Forelimb muscle (tissue), 1 donor: ENCODE measurements at regions not wholly inside any gene's neighbourhood (a gene's known extent, or its start where the extent isn't known, plus 50 kb on each side); places are given as distances from the start of the nearest gene placed in this dataset.
"Not testable (repeated sequence)": the region's sequence is repeated elsewhere in the genome, so short reads cannot be mapped to it uniquely, and the experiment has no call there.

Experiments
- DNase-seq: peaks from one replicate; pipeline ENCODE4 v3.0.0-alpha.2; 2013; ENCODE audit warnings: low read depth

DNA sequence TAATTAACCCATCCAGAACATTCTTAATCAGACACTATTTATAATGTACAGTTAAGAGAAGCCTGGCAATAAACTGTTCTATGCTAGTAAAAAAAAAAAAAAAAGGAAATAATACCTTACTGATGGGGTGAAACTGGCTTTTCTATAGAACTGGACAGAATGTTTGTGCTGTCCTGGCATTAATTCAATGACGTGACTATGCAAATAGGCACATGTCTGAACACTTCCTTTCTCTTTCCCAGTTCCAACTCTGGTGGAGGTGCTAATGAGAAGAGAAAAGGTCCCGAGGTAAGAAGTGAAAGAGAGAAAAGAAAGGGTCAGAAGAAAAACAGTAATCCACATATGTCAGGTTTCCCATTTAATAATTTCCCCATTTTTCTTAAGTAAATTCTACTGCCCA lies 508.4 kb downstream of the ZEB2 start:
- DNase-seq, result no peak

DNA sequence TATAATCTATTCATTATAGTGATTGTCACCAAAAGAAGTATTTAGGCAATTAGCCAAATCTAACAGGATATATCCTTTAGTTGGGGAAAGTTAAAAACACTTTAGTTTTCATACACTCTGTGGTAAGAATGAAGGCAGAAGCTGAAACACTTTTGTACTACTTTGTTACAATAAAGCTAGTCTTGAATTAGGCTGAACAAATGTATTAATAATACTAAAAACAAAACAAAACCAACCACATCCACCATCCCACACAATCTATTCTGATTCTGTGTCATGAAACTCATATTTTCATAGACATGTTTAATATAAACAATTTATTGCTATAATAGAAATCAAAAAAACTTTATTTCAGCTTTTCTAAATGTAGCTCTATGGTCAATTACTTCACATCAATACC lies 508.8 kb downstream of the ZEB2 start:
- no peak for DNase-seq

DNA sequence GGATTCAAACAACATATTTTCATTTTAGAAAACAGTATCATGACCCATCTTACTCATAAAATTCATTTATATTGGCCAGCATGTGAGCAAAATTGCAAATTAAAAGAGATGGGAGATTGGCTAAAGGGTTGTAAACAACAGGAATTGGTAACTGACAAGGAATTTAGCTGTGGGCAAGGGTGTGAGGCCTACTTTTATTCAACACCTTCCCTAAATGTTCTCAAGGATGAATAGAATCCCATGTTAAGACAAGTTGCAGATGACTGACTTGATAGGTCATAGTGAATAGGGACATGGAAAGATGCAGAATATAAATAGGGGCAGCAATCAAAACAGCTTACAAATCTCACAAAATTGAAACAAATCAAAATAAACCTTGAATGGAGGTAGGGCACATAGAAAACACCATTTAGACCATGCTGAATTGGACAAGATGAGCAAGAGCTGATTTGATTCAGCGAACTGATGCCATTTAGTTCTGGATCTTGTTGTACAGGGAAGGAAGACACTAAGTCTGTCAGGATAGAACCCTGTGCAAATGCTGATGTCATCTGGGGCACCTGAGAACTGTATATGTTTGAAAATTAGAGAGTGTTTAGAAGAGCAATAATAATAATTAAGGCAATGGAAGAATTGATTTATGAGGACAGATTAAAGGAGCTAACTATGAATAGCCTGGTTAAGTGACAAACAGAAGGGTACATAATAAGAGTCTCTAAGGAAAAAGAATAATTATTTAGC lies 509.7 kb downstream of the ZEB2 start:
- no peak for DNase-seq

DNA sequence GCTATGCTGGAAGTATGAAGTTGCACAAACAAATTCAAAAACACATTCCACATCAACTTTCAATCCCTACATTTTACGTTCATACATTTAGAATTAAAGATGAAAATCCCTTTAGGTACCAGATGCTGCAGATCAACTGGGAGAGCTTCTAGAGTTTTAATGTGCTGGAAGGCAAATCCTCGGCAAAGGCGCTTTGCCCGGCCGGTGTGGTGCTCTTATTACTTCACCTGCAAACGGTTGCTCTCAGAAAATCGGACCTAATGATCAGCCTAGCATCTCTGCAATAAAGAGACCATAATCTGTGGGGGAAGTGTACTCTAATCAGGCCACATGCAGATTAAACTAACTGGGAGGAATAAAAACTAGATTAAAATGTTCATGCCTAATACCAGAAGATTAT lies 513.8 kb downstream of the ZEB2 start:
- DNase-seq, result no peak

DNA sequence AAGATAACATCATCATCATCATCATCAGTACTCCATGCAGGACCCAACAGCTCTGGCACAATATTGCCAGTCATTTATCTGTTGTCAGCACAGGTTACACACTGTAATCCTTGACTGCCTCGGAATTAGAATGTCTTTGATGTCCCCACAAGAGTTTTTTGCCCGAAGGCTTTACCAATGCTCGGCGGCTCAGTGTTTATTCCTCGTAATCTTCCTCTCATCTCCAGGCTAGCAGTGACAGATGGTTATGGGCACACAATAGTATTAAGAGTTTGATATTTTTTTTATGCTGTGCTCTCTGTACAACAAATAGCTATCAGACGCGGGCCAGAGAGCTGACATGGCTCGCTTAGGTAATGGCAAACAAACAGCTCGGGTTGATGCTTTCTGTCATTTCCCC lies 515.2 kb downstream of the ZEB2 start:
- no peak for DNase-seq

DNA sequence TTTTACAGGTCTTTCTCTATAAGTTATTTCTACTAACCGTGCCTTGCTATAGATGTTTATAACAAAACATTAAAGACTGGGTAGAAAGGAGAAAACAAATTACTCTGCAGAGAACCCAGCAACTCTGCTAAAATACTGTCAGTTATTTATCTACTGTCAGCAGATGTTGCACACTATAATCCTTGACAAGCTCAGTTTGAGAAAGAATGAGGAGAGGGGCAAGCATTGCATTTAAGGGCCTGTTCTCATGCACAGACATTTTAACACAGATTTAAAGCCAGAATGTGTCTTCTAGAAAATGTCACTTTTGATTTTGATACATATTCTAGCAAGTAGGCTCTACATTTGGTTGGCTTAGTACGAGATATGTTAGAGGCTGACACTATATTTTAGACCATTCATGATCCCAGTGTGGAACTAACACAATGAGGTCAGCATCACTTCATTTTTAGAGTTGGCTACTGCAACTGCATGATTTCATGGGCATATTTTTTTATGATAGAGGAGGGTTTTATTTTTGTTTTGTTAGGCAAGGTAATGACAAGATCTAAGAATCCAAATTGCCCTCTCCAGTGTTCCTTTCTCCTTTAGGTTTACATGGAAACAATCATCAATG lies 516.4 kb downstream of the ZEB2 start:
- no peak for DNase-seq

DNA sequence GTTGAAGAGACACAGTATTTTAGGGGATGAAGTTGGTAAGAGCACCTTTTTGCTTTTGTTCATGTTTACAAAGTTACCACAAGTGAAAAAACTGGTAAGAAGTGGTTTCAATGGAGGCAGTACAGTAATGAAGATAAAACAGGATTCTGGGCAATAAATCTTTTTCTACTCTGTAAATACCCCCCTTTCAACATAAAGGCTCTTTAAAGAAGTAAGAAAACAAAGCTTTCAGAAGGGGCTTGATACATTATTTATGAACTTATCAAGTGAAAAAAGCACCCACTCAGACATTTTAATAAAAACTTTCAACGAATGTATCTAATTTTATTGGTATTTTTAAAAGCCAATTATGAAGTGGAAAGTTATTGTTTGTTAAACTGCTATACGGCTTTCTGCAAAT lies 522.9 kb downstream of the ZEB2 start:
- DNase-seq, result no peak

DNA sequence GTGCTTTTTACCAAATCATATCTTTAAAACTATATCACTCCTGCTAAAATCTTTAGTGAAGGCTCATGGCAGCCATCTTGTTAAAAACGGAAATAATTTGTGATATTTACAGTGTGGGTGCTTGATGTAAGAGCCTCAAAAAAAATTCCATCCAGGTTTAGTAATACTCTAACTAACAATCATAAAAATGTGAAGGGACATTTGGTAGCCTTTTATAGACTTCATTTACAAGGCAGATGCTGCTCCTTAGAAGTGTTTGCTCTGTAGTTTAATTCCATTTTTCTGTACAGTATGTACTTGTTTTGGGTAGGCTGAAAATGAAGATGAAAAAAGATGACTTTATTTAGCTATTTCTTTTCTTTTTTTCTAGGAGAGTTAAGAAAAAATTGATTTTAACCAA lies 525.0 kb downstream of the ZEB2 start:
- no peak for DNase-seq

DNA sequence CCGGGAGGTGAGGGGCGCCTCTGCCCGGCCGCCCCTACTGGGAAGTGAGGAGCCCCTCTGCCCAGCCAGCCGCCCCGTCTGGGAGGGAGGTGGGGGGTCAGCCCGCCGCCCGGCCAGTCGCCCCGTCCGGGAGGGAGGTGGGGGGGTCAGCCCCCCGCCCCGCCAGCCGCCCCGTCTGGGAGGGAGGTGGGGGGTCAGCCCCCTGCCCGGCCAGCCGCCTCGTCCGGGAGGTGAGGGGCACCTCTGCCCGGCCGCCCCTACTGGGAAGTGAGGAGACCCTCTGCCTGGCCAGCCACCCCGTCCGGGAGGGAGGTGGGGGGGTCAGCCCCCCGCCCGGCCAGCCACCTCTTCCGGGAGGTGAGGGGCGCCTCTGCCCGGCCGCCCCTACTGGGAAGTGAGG lies 528.3 kb downstream of the ZEB2 start:
- DNase-seq, result not testable (repeated sequence)

DNA sequence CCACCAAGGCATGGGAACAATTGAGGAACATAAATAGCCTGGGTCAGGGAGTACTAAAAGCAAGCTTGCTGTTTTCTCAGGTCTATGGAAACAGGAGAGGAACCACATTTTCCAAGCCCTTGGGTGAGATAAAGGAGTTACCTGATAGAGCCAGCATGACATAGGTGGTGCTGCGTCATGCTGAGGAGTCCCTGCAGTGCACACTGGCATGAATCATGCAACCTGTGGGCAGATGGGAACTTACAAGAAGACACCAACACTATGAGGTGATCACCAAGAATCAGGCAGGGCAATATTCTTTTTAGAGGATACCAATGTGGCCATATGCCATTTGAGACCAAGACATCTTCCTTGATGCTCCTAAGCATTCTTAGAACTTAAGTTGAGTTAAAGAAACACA lies 531.8 kb downstream of the ZEB2 start:
- DNase-seq, result no peak

DNA sequence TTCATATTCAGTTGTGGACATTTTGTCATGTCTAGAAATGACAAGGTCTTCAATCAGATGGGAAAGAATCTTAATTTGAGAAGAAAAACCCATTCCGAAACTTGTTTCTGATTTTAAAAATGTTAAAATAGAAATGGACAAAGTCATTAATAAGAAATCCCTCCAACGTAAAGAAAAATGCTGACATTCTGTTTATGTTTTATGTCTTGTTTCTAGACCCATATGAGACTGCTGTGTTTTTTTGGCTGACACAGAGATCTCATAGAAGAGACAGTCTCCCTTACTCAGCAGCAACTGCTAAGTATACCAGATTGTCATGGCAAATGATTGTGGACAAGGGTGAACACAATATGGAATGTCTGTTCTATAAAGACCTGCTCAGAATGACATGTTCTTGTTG lies 538.5 kb downstream of the ZEB2 start:
- no peak for DNase-seq

DNA sequence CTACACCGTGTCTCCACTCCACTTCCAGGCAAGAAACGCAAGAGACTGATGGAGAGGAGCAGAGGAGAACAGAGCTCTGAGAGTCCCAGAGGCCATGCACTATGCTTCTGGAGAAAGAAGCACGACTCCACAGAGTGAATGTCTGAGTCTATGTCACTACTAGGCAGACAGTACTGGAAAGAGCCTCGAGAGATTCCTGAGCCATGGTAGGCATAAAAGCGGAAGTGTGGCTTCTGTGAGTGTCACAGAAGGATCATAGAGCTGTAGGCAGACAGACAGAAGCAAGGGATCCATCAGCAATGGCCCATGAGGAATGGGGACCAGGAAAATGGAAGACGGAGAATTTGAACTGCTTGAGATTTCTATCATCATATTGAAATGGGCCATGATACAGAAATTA lies 542.6 kb downstream of the ZEB2 start:
- no peak for DNase-seq

DNA sequence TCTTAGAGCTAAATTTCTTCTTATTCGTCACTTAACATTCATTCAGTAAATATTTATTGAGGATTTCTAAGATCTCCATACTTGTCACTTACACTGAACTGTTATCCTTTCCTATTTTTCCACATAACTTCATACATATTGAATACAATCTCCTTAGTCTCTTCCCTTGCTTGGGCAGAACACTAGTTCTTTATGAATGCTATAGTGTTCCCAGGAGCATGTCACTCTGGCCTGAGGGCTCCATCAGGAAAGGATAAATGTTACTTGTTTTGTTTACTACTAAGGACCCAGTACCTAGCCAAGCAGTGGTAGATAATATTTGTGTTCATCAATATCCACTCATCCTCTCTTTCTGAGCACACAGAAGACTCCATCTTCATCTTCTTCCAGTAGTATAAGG lies 544.7 kb downstream of the ZEB2 start:
- DNase-seq, result no peak

DNA sequence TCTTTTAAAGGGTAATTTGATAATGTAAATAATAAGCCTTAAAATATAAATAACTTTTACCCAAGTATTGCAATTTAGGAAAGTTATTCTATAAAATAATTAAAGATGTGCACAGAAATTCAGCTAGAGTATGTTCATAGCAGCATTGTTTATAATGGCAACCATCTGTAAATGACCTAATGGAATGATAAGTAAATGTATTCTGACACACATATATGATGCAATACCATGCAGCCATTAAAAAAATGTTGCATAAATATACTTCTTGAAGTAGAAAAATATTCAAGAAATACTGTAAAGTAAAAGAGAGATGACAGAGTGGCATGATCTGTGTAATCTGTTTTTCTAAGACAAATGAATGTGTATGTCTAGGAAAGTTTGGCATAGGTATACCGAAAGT lies 545.7 kb downstream of the ZEB2 start:
- DNase-seq, result no peak

DNA sequence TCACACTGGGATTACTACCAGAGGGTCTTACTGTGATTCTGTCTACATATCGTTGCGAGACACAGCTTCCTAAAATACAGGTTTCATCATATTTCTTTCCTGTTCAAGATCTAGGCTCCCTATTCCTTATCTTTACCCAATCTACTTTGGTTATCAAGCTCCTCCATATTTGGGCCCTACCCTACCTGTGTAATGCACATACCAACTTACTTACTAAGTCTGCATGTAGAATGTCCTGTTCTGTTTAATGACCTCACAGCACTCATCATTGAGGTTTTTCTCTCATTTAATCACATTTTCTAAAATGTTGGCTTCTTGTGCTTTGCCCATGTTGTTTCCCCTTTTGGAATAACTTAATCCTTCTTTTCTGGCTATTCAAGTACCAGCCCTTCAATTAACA lies 551.1 kb downstream of the ZEB2 start:
- DNase-seq, result no peak

DNA sequence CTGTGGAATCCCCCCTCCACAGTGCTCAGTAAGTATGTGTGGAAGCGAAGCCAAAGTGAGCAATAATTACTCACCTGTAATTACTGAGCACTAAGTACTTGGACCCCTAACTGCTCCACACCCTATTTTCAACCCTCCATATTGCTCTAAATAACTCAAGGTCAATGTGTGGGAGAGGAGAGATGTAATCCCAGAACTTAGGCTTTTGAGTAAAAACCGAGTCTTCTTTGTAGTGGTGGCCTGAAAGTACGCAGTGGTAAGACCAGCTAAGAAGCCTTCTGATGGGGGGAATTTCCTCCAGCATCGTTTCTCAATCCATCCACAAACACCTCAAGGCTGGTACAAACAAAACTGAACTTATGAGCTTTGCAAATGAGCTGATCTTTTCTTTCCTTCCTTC lies 551.6 kb downstream of the ZEB2 start:
- no peak for DNase-seq

DNA sequence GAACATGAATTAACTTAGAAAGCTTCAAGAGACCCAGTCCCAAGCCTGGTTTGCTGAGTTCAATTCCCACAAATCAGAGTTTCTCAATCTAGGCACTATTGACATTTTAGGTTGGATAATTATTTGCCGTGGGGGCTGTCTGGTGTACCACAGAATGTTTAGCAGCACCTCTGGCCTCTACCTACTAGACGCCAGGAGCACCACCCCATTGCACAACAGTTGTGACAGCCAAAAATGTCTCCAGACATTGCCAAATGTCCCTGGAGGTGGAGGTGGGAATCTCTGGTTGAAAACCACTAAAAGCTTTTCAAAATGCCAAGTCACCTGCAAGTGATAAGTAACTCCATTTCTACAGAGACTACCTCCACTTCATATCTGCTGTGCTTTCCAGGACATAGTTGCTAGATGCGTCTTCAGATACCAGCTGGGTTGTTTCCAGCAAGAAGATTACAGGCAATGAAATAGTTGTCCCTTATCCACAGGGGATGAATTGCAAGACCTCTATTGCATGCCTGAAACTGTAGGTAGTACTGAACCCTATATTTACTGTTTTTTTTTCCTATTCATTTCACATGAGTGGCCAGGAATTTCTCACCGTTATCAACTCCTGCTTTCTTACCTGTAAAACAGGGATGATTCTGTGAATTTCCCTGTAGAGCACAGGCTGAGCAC lies 554.3 kb downstream of the ZEB2 start:
- DNase-seq, result no peak

DNA sequence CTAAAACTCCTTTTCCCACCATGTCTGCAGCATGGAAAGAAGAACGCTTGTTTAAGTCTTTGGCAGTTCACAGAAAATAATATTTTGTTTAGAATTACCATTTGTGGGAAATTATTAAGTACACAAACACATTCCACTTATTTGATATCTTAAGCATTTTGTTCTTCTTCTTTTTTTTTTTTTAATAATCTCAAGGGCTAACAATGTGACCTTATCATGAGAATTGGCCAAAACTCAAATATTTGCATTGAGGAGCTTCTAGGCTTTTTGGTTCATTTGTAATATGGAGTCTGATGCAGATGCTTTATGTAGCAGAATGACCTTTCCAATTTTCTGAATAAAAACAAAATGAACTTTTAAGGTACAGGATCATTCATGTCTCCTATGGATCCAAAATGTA lies 555.0 kb downstream of the ZEB2 start:
- DNase-seq, result no peak

DNA sequence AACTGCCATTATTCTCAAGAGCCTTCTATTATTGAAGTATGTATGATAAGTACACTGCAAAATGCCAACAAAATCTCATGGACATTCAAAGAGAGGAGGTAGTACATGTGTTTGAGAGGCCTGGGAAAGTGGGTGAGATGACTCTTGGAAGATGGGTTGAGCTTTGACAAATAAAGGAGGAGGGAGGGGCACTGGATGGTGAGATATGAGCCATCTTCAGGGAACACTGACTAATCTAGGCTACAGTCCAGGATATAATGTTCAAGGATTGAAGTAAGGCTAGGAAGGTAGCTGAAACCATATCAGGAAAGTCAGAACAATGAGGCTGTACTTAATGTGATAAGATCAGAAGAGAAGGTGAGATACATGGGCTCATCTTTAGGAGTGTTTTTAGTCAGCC lies 559.7 kb downstream of the ZEB2 start:
- no peak for DNase-seq

DNA sequence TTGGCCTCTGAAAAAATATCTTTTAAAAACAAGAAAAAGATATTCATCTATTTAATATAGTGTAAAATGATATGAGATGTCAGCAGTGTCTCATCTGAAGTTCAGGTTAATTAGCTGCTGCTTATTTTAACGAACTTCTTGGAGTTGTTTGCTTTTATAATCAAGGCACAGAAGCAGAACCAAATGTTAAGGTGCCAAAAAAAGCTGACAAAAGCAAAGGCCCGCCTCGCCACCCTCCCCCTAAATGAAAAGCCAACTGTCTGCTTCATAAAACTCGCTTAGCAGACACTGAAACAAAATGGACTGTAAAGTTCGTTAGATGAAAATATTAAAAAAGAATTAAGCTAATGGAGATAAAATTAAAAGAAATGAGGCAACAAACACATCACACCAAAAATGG lies 562.6 kb downstream of the ZEB2 start:
- no peak for DNase-seq

DNA sequence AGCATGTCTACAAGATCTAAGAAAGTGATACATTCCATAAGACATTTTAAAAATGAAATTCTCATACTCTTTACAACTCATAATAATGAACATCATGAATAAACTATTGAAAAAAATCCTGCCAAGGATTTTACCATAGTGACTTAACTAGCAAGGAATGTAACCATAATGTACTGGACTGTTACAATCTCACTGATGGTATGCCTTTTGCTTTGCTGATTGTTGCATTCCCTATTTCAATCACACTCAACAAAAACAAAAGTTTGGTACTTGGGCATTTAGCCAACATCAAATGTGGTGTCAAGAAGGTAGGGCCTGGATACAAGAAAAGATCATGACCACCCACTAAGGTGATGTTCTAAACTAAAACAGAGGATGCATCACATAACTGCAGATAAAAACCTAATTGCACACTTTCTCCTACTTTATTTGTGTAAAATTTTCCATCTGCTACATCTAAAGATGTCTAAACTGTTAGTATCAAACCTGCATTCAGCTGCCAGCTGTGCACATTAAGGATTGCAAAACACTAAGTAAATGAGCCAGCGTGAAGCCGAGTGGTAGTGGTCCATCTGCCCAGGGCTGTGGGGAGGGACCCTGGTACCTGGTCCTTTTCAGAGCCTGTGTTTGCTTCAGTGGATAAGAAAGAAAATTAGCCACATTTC lies 564.4 kb downstream of the ZEB2 start:
- DNase-seq, result no peak

DNA sequence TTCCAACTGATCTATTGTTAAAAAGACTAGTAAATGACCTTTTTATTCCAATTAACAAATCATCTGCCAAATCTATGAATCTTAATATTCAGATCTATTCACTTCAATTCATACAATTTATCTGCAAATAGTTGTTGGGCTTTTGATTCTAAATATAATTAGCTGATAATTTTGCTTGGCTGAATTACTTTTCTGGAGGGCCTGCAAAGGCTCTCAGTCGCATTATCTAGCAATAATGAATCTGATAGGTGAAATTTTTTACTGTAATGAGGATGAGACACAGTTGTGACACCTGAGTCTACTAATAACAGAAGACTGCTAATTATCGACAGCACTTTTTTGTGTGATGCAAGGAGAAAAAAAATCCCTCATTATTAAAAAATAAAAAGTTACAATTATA lies 565.1 kb downstream of the ZEB2 start:
- no peak for DNase-seq

DNA sequence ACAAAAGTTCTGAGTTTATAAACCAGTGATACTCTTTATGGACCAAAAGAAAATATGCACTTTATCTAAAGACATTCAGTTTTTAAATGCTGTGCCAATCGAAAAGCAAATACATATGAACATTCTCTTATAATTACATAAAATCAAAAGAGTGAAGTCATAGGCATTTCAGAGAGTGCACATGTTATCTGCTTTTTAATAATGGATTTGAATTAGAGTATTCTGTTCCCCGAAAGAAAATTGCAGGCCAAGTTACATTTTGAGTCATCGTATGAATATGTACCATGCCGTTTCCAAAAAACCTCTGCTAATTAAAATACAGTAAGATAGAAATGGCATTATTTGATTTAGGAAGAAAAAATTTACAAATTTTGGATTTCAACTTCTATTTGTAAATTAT lies 565.7 kb downstream of the ZEB2 start:
- DNase-seq, result no peak
